HCT116 (cell line): ENCODE measurements at regions not wholly inside any gene's neighbourhood (a gene's known extent, or its start where the extent isn't known, plus 50 kb on each side); places are given as distances from the start of the nearest gene placed in this dataset.

Experiments used
- ATAC-seq: fragments of 200-7000 bp; cut with Tn5 transposase; 2 replicates; pipeline ENCODE4 v1.9.1; 2020; ENCODE audit warnings: mild to moderate bottlenecking, moderate library complexity
- BruUV-seq: library from RNA; stranded (reverse); fragments of 400-500 nt; replicated peaks from 2 replicates; lab custom pipeline; 2021; lab: Mats Ljungman, UMichigan
- CTCF ChIA-PET: fragments of 300-600 bp; sonication (Branson Sonifier 250); formaldehyde crosslinking; loops from one replicate; lab custom pipeline; 2021; ENCODE audit warnings: antibody characterized with exemption; lab: Charles Lee
- POLR2A ChIA-PET: fragments of 300-600, 350-600 bp; sonication (Branson Sonifier 250); formaldehyde crosslinking; loops from one replicate; lab custom pipeline; 2021; ENCODE audit warnings: antibody characterized with exemption; lab: Charles Lee
- RAD21 ChIA-PET, 2 experiments: fragments of 300-600 bp; sonication (Branson Sonifier 250); formaldehyde crosslinking; loops; one replicate each; lab custom pipeline; 2023; ENCODE audit warnings: low total read pairs in 2 of 2; ENCODE audit not compliant: uncharacterized antibody in 2 of 2, unreplicated experiment in 2 of 2, low non-redundant PET in 1 of 2; lab: Charles Lee
- DNase-seq: peaks from one replicate; pipeline ENCODE4 v3.0.0-alpha.2; 2010; ENCODE audit warnings: low read depth, low spot score
- H2AFZ ChIP-seq: fragments of 200-600 bp; shearing (Covaris generic), sonication (generic); 2 replicates; pipeline ENCODE4 v1.6.1; 2017; ENCODE audit warnings: low read depth, mixed run types, mixed read lengths, antibody characterized with exemption, low read length; ENCODE audit not compliant: poor library complexity, severe bottlenecking
- H3K27ac ChIP-seq: 2 replicates; pipeline ENCODE4 v1.5.1; 2012; ENCODE audit warnings: low read depth, low read length
- H3K27me3 ChIP-seq: fragments of 200-600 bp; sonication (generic); 2 replicates; pipeline ENCODE4 v1.6.1; 2016; ENCODE audit warnings: mixed run types, low read length, mixed read lengths; ENCODE audit not compliant: insufficient read depth
- H3K36me3 ChIP-seq, 2 experiments: fragments of 200-500 bp in 1 of 2; fragments of 200-600 bp in 1 of 2; sonication (Bioruptor generic) in 1 of 2; sonication (generic) in 1 of 2; 2 replicates each; pipeline versions ENCODE4 v1.5.1 to v1.6.1; 2014 to 2016; ENCODE audit warnings: low read length in 2 of 2, inconsistent platforms in 1 of 2, mixed read lengths in 1 of 2, mixed run types in 1 of 2; ENCODE audit not compliant: insufficient read depth in 2 of 2, control insufficient read depth in 1 of 2
- H3K4me1 ChIP-seq, 2 experiments: fragments of 200-600 bp in 1 of 2; sonication (generic) in 1 of 2; 2 replicates each; pipeline versions ENCODE4 v1.5.1 to v1.6.1; 2012 to 2017; ENCODE audit warnings: low read length in 2 of 2, inconsistent platforms in 1 of 2, mild to moderate bottlenecking in 1 of 2, mixed read lengths in 1 of 2, mixed run types in 1 of 2, moderate library complexity in 1 of 2; ENCODE audit not compliant: insufficient read depth in 2 of 2, control insufficient read depth in 1 of 2
- H3K4me2 ChIP-seq: fragments of 200-600 bp; sonication (generic); 2 replicates; pipeline ENCODE4 v1.6.1; 2017; ENCODE audit warnings: mixed run types, low read length, mixed read lengths
- H3K4me3 ChIP-seq, 2 experiments: fragments of 200-600 bp in 1 of 2; sonication (generic) in 1 of 2; replicated peaks in 1 of 2; 2 replicates each; pipeline ENCODE4 v1.5.1; 2011 to 2016; ENCODE audit warnings: low read length in 2 of 2, control low read depth in 1 of 2, low read depth in 1 of 2, mild to moderate bottlenecking in 1 of 2, mixed read lengths in 1 of 2, mixed run types in 1 of 2
- H3K79me2 ChIP-seq: fragments of 200-600 bp; sonication (generic); 2 replicates; pipeline ENCODE4 v1.6.1; 2017; ENCODE audit warnings: mild to moderate bottlenecking, mixed run types, low read length, moderate library complexity, mixed read lengths; ENCODE audit not compliant: insufficient read depth
- H3K9ac ChIP-seq: fragments of 200-600 bp; sonication (generic); 2 replicates; pipeline ENCODE4 v1.6.1; 2016; ENCODE audit warnings: low read length, mixed read lengths
- H3K9me2 ChIP-seq: fragments of 200-600 bp; sonication (generic), shearing (Covaris generic); 2 replicates; pipeline ENCODE4 v1.6.1; 2017; ENCODE audit warnings: mixed run types, mild to moderate bottlenecking, moderate library complexity; ENCODE audit not compliant: insufficient read depth
- H3K9me3 ChIP-seq, 2 experiments: fragments of 200-500 bp in 1 of 2; fragments of 200-600 bp in 1 of 2; sonication (Bioruptor generic) in 1 of 2; sonication (generic) in 1 of 2; 2 replicates each; pipeline ENCODE4 v1.6.1; 2014 to 2017; ENCODE audit warnings: low read length in 2 of 2, mixed read lengths in 2 of 2, inconsistent platforms in 1 of 2, low read depth in 1 of 2, mild to moderate bottlenecking in 1 of 2, mixed run types in 1 of 2, moderate library complexity in 1 of 2; ENCODE audit not compliant: control insufficient read depth in 1 of 2, insufficient read depth in 1 of 2
- H4K20me1 ChIP-seq: fragments of 200-600 bp; sonication (generic), shearing (Covaris generic); 2 replicates; pipeline ENCODE4 v1.6.1; 2017; ENCODE audit warnings: mixed run types, mild to moderate bottlenecking, moderate library complexity; ENCODE audit not compliant: insufficient read depth
- ELF1 ChIP-seq: IDR thresholded peaks from 2 replicates; pipeline ENCODE4 v1.6.1; 2012; ENCODE audit warnings: low read depth, borderline replicate concordance
- EZH2 ChIP-seq: fragments of 200-600 bp; sonication (generic); IDR thresholded peaks from 2 replicates; pipeline ENCODE4 v1.6.1; 2017; ENCODE audit warnings: antibody characterized with exemption, mixed run types
- POLR2AphosphoS5 ChIP-seq: IDR thresholded peaks from 2 replicates; pipeline ENCODE4 v1.6.1; 2011; ENCODE audit warnings: mild to moderate bottlenecking, low read depth, low read length, moderate library complexity
- SP1 ChIP-seq: IDR thresholded peaks from 2 replicates; pipeline ENCODE4 v1.6.1; 2012; ENCODE audit warnings: low read depth
- intact Hi-C: fragments of 100-400 bp; cut with micrococcal nuclease; formaldehyde crosslinking; loops from 2 replicates; pipeline ENCODE4 v1.10.0; 2022
- TF ChIP-seq, protein P1 (sequence below): IDR thresholded peaks from 2 replicates; pipeline ENCODE4 v1.6.1; 2012
- TF ChIP-seq, protein P2 (sequence below): IDR thresholded peaks from 2 replicates; pipeline ENCODE4 v1.6.1; 2012; ENCODE audit warnings: low read depth

DNA sequence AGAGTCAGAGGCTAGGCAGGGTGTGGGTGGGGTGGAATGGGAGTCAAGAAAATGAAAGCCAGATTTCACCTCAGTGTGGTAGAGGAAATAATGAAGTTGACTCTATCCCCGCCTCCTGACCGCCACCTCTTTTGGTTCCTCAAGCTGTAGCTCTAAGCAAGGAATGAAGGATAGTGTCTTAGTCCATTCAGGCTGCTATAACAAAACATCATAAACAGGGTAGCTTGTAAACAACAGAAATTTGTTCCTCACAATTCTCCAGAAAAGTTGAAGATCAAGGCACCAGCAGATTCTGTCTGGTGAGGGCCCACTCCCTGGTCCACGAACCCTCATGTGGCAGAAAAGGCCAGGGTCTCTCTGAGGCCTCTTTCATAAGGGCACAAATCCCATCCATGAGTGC is 109.1 kb upstream of the AMN1 start:
- no peak overlapping the region for H3K9ac ChIP-seq
- H3K9me3 ChIP-seq, result no peaks in the 10 kb centered on the region; a peak in 1 of 4 replicates
- intact Hi-C loops, result no loop called here
- TF ChIP-seq POLR2AphosphoS5, result no peak
- no peak for TF ChIP-seq EZH2
- TF ChIP-seq SP1, result no peak
- TF ChIP-seq, protein P1, sequence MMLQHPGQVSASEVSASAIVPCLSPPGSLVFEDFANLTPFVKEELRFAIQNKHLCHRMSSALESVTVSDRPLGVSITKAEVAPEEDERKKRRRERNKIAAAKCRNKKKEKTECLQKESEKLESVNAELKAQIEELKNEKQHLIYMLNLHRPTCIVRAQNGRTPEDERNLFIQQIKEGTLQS, result no peak
- no peak for TF ChIP-seq ELF1
- TF ChIP-seq, protein P2, sequence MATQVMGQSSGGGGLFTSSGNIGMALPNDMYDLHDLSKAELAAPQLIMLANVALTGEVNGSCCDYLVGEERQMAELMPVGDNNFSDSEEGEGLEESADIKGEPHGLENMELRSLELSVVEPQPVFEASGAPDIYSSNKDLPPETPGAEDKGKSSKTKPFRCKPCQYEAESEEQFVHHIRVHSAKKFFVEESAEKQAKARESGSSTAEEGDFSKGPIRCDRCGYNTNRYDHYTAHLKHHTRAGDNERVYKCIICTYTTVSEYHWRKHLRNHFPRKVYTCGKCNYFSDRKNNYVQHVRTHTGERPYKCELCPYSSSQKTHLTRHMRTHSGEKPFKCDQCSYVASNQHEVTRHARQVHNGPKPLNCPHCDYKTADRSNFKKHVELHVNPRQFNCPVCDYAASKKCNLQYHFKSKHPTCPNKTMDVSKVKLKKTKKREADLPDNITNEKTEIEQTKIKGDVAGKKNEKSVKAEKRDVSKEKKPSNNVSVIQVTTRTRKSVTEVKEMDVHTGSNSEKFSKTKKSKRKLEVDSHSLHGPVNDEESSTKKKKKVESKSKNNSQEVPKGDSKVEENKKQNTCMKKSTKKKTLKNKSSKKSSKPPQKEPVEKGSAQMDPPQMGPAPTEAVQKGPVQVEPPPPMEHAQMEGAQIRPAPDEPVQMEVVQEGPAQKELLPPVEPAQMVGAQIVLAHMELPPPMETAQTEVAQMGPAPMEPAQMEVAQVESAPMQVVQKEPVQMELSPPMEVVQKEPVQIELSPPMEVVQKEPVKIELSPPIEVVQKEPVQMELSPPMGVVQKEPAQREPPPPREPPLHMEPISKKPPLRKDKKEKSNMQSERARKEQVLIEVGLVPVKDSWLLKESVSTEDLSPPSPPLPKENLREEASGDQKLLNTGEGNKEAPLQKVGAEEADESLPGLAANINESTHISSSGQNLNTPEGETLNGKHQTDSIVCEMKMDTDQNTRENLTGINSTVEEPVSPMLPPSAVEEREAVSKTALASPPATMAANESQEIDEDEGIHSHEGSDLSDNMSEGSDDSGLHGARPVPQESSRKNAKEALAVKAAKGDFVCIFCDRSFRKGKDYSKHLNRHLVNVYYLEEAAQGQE, result no peak
- ChIA-PET RAD21 (no interaction called here), CTCF (no interaction called here), POLR2A (no interaction called here)
- H3K4me2 ChIP-seq, result no peak overlapping the region
- H4K20me1 ChIP-seq, result no peaks in the 10 kb centered on the region
- H3K27ac ChIP-seq, result no peak overlapping the region
- H2AFZ ChIP-seq, result no peak overlapping the region
- ATAC-seq, result no peak
- H3K4me3 ChIP-seq, result no peak overlapping the region
- no TSS peak for BruUV-seq
- peaks cover 7% of the 10 kb centered on the region in 2 experiments; a peak in 2 of 4 replicates for H3K4me1 ChIP-seq
- H3K79me2 ChIP-seq, result no peaks in the 10 kb centered on the region
- DNase-seq, result no peak
- no peaks in the 10 kb centered on the region for H3K36me3 ChIP-seq
- no peaks in the 10 kb centered on the region for H3K27me3 ChIP-seq
- no peaks in the 10 kb centered on the region for H3K9me2 ChIP-seq
